CD4-positive, alpha-beta memory T cell (primary cell): ENCODE measurements at regions not wholly inside any gene's neighbourhood (a gene's known extent, or its start where the extent isn't known, plus 50 kb on each side); places are given as distances from the start of the nearest gene placed in this dataset.

Experiments
- CTCF ChIA-PET: fragments of 350-600 bp; sonication (Branson Sonifier 250); formaldehyde crosslinking; loops from one replicate; lab custom pipeline; 2021; ENCODE audit warnings: inconsistent platforms; ENCODE audit not compliant: partially characterized antibody; lab: Charles Lee
- POLR2A ChIA-PET: fragments of 350-600 bp; sonication (Branson Sonifier 250); formaldehyde crosslinking; loops from one replicate; lab custom pipeline; 2021; ENCODE audit not compliant: partially characterized antibody; lab: Charles Lee
- DNase-seq, 5 donors: peaks; one replicate each; pipeline versions ENCODE4 v3.0.0 to v3.0.0-alpha.2; 2020 to 2022; ENCODE audit warnings: mixed read lengths in 1 of 5
- H3K27ac ChIP-seq: one replicate; pipeline ENCODE4 v1.7.0; 2013; ENCODE audit warnings: low read depth, low read length
- H3K27me3 ChIP-seq: 2 replicates; pipeline ENCODE4 v1.7.0; 2013; ENCODE audit warnings: mild to moderate bottlenecking, low read length, moderate library complexity; ENCODE audit not compliant: insufficient read depth
- H3K36me3 ChIP-seq: 2 replicates; pipeline ENCODE4 v1.7.0; 2013; ENCODE audit warnings: mild to moderate bottlenecking, low read length, moderate library complexity; ENCODE audit not compliant: insufficient read depth
- H3K4me1 ChIP-seq: 2 replicates; pipeline ENCODE4 v1.7.0; 2013; ENCODE audit warnings: mild to moderate bottlenecking, low read length, moderate library complexity; ENCODE audit not compliant: insufficient read depth
- H3K4me3 ChIP-seq, 2 donors: one replicate each; pipeline ENCODE4 v1.7.0; 2013; ENCODE audit warnings: low read length in 2 of 2, mild to moderate bottlenecking in 1 of 2
- H3K9me3 ChIP-seq, 2 donors: one replicate each; pipeline ENCODE4 v1.7.0; 2013; ENCODE audit warnings: low read length in 2 of 2, control low read depth in 1 of 2; ENCODE audit not compliant: control insufficient read depth in 1 of 2
- H3K27ac Mint-ChIP-seq, 7 donors: one replicate each; pipeline ENCODE4 v1.8.0; 2020 to 2021; ENCODE audit warnings: mixed read lengths in 7 of 7, mild to moderate bottlenecking in 6 of 7, inconsistent platforms in 3 of 7, moderate library complexity in 3 of 7
- H3K27me3 Mint-ChIP-seq, 2 donors: one replicate each; pipeline ENCODE4 v1.8.0; 2020 to 2021; ENCODE audit warnings: mixed read lengths in 2 of 2
- H3K36me3 Mint-ChIP-seq, 2 donors: one replicate each; pipeline ENCODE4 v1.8.0; 2020 to 2021; ENCODE audit warnings: mixed read lengths in 2 of 2, inconsistent platforms in 1 of 2, mild to moderate bottlenecking in 1 of 2
- H3K4me1 Mint-ChIP-seq, 4 donors: one replicate each; pipeline ENCODE4 v1.8.0; 2020 to 2021; ENCODE audit warnings: mixed read lengths in 4 of 4, mild to moderate bottlenecking in 1 of 4
- H3K4me3 Mint-ChIP-seq, 8 donors: one replicate each; pipeline ENCODE4 v1.8.0; 2020 to 2021; ENCODE audit warnings: mixed read lengths in 8 of 8, mild to moderate bottlenecking in 7 of 8, moderate library complexity in 6 of 8, inconsistent platforms in 3 of 8
- H3K9me3 Mint-ChIP-seq, 8 donors: one replicate each; pipeline ENCODE4 v1.8.0; 2020 to 2021; ENCODE audit warnings: mixed read lengths in 8 of 8, mild to moderate bottlenecking in 5 of 8, inconsistent platforms in 3 of 8, moderate library complexity in 1 of 8
- intact Hi-C: fragments of 100-400 bp; cut with micrococcal nuclease; formaldehyde crosslinking; loops from one replicate; pipeline ENCODE4 v1.15.1; 2023

GRCh38 chr6:73968221-73968757 is 272.3 kb downstream of the CD109 start:
- no peak overlapping the region for H3K4me3 ChIP-seq
- H3K9me3 Mint-ChIP-seq = peaks cover 0 to 2% (median 0%) of the 10 kb centered on the region in 8 donors
- no peaks in the 10 kb centered on the region for H3K36me3 ChIP-seq
- peaks cover 0 to 10% of the 10 kb centered on the region in 2 donors for H3K27me3 Mint-ChIP-seq
- no peaks in the 10 kb centered on the region for H3K9me3 ChIP-seq
- H3K36me3 Mint-ChIP-seq = no peaks in the 10 kb centered on the region
- ChIA-PET CTCF (interaction anchor here (1.5 kb wide), 1 partner anchor 15 kb away, joined by 3 read pairs; no protein-coding TSS in a partner anchor), POLR2A (no interaction called here)
- no peak for DNase-seq
- H3K4me3 Mint-ChIP-seq = no peak overlapping the region
- no peak overlapping the region for H3K27ac Mint-ChIP-seq
- intact Hi-C loops = no loop called here
- no peaks in the 10 kb centered on the region for H3K4me1 ChIP-seq
- H3K4me1 Mint-ChIP-seq = no peaks in the 10 kb centered on the region
- no peak overlapping the region for H3K27ac ChIP-seq
- no peaks in the 10 kb centered on the region for H3K27me3 ChIP-seq

GRCh38 chr6:73965539-73966029 is 269.6 kb downstream of the CD109 start:
- ChIA-PET POLR2A (no interaction called here), CTCF (no interaction called here)
- H3K27me3 Mint-ChIP-seq = peaks cover 1 to 10% of the 10 kb centered on the region in 2 donors
- H3K4me3 Mint-ChIP-seq = no peak overlapping the region
- H3K27ac Mint-ChIP-seq = no peak overlapping the region
- H3K4me3 ChIP-seq = no peak overlapping the region
- no peaks in the 10 kb centered on the region for H3K27me3 ChIP-seq
- H3K9me3 ChIP-seq = no peaks in the 10 kb centered on the region
- H3K36me3 Mint-ChIP-seq = no peaks in the 10 kb centered on the region
- H3K9me3 Mint-ChIP-seq = peaks cover 0 to 5% (median 0%) of the 10 kb centered on the region in 8 donors
- H3K4me1 Mint-ChIP-seq = no peaks in the 10 kb centered on the region
- H3K27ac ChIP-seq = no peak overlapping the region
- intact Hi-C loops = no loop called here
- H3K36me3 ChIP-seq = no peaks in the 10 kb centered on the region
- DNase-seq = no peak
- no peaks in the 10 kb centered on the region for H3K4me1 ChIP-seq

GRCh38 chr6:73964241-73964854 is 268.3 kb downstream of the CD109 start:
- H3K27me3 ChIP-seq = no peaks in the 10 kb centered on the region
- H3K4me1 ChIP-seq = no peaks in the 10 kb centered on the region
- H3K27ac Mint-ChIP-seq = no peak overlapping the region
- no peaks in the 10 kb centered on the region for H3K36me3 ChIP-seq
- H3K36me3 Mint-ChIP-seq = no peaks in the 10 kb centered on the region
- intact Hi-C loops = no loop called here
- H3K9me3 Mint-ChIP-seq = peaks cover 0 to 5% (median 0%) of the 10 kb centered on the region in 8 donors
- ChIA-PET CTCF (no interaction called here), POLR2A (no interaction called here)
- no peaks in the 10 kb centered on the region for H3K9me3 ChIP-seq
- H3K4me1 Mint-ChIP-seq = no peaks in the 10 kb centered on the region
- no peak overlapping the region for H3K27ac ChIP-seq
- H3K27me3 Mint-ChIP-seq = peaks cover 1 to 9% of the 10 kb centered on the region in 2 donors
- no peak for DNase-seq
- H3K4me3 Mint-ChIP-seq = no peak overlapping the region
- no peak overlapping the region for H3K4me3 ChIP-seq

- DNase-seq = no peak
- H3K9me3 ChIP-seq = no peaks in the 10 kb centered on the region
- Mint-ChIP-seq H3K9me3 (peaks cover 0 to 5% (median 0%) of the 10 kb centered on the region in 8 donors), H3K4me1 (no peaks in the 10 kb centered on the region), H3K4me3 (no peak overlapping the region), H3K36me3 (no peaks in the 10 kb centered on the region), H3K27ac (no peak overlapping the region), H3K27me3 (peaks cover 1 to 9% of the 10 kb centered on the region in 2 donors)
- intact Hi-C loops = no loop called here
- CTCF ChIA-PET = no interaction called here
- H3K4me3 ChIP-seq = no peak overlapping the region
- no peaks in the 10 kb centered on the region for H3K36me3 ChIP-seq
- POLR2A ChIA-PET = no interaction called here
- no peaks in the 10 kb centered on the region for H3K4me1 ChIP-seq
- H3K27ac ChIP-seq = no peak overlapping the region
- no peaks in the 10 kb centered on the region for H3K27me3 ChIP-seq
Observed at GRCh38 chr6:73962884-73963283, 266.9 kb downstream of the CD109 start.

GRCh38 chr6:73956305-73956704 is 260.3 kb downstream of the CD109 start:
- Histone ChIP-seq H3K4me1 (no peaks in the 10 kb centered on the region), H3K36me3 (no peaks in the 10 kb centered on the region), H3K27me3 (no peaks in the 10 kb centered on the region), H3K9me3 (no peaks in the 10 kb centered on the region), H3K27ac (no peak overlapping the region), H3K4me3 (no peak overlapping the region)
- ChIA-PET CTCF (no interaction called here), POLR2A (no interaction called here)
- H3K9me3 Mint-ChIP-seq = peaks cover 0 to 6% (median under 1%) of the 10 kb centered on the region in 8 donors
- intact Hi-C loops = no loop called here
- H3K36me3 Mint-ChIP-seq = no peaks in the 10 kb centered on the region
- no peaks in the 10 kb centered on the region for H3K4me1 Mint-ChIP-seq
- no peaks in the 10 kb centered on the region for H3K27me3 Mint-ChIP-seq
- H3K27ac Mint-ChIP-seq = no peak overlapping the region
- DNase-seq = no peak
- no peak overlapping the region for H3K4me3 Mint-ChIP-seq

- Histone ChIP-seq H3K4me1 (no peaks in the 10 kb centered on the region), H3K27ac (no peak overlapping the region), H3K36me3 (no peaks in the 10 kb centered on the region), H3K9me3 (no peaks in the 10 kb centered on the region), H3K4me3 (no peak overlapping the region), H3K27me3 (no peaks in the 10 kb centered on the region)
- no peaks in the 10 kb centered on the region for H3K27me3 Mint-ChIP-seq
- POLR2A ChIA-PET = no interaction called here
- no peaks in the 10 kb centered on the region for H3K4me1 Mint-ChIP-seq
- no peak overlapping the region for H3K4me3 Mint-ChIP-seq
- no peak overlapping the region for H3K27ac Mint-ChIP-seq
- CTCF ChIA-PET = no interaction called here
- peaks cover 0 to 7% (median 0%) of the 10 kb centered on the region in 8 donors for H3K9me3 Mint-ChIP-seq
- DNase-seq = no peak
- intact Hi-C loops = no loop called here
- no peaks in the 10 kb centered on the region for H3K36me3 Mint-ChIP-seq
Observed at GRCh38 chr6:73955800-73956199, 259.8 kb downstream of the CD109 start.

- Mint-ChIP-seq H3K4me3 (no peak overlapping the region), H3K4me1 (no peaks in the 10 kb centered on the region), H3K36me3 (no peaks in the 10 kb centered on the region), H3K9me3 (peaks cover 0 to 7% (median under 1%) of the 10 kb centered on the region in 8 donors), H3K27ac (no peak overlapping the region), H3K27me3 (no peaks in the 10 kb centered on the region)
- Histone ChIP-seq H3K4me1 (no peaks in the 10 kb centered on the region), H3K27me3 (no peaks in the 10 kb centered on the region), H3K27ac (no peak overlapping the region), H3K36me3 (no peaks in the 10 kb centered on the region), H3K9me3 (no peaks in the 10 kb centered on the region), H3K4me3 (no peak overlapping the region)
- no peak for DNase-seq
- intact Hi-C loops = no loop called here
- ChIA-PET CTCF (no interaction called here), POLR2A (no interaction called here)
Observed at GRCh38 chr6:73954881-73955280, 258.9 kb downstream of the CD109 start.
